UCSD-AML1 (cell line): ENCODE measurements at regions not wholly inside any gene's neighbourhood (a gene's known extent, or its start where the extent isn't known, plus 50 kb on each side); places are given as distances from the start of the nearest gene placed in this dataset.
"Not testable (repeated sequence)": the region's sequence is repeated elsewhere in the genome, so short reads cannot be mapped to it uniquely, and the experiment has no call there.

ENCODE experiments used
- DNase-seq: peaks from one replicate; lab custom pipeline; 2025; ENCODE audit not compliant: unreplicated experiment; lab: John Stamatoyannopoulos, UW

- DNase-seq = no peak
These were observed 57.9 kb downstream of the GPR101 start for GRCh38 chrX:136975684-136976470.

GRCh38 chrX:136967966-136968365 is 65.8 kb downstream of the GPR101 start:
- no peak for DNase-seq

- no peak for DNase-seq
These were observed 69.8 kb downstream of the GPR101 start for GRCh38 chrX:136963973-136964372.

- no peak for DNase-seq
These were observed 72.1 kb downstream of the GPR101 start for GRCh38 chrX:136961594-136962135.

- no peak for DNase-seq
These were observed 74.4 kb upstream of the RBMX start for GRCh38 chrX:136954930-136955329.

- DNase-seq = peak; percentile 58
These were observed 73.6 kb upstream of the RBMX start for GRCh38 chrX:136953867-136954787.

GRCh38 chrX:136950211-136950610 is 69.7 kb upstream of the RBMX start:
- DNase-seq = no peak

- DNase-seq = no peak
These were observed 61.1 kb upstream of the RBMX start for GRCh38 chrX:136941396-136942337.

- no peak for DNase-seq
These were observed 55.6 kb upstream of the RBMX start for GRCh38 chrX:136936183-136936549.

- DNase-seq = not testable (repeated sequence)
These were observed 55.1 kb upstream of the RBMX start for GRCh38 chrX:136935533-136936182.

- DNase-seq = not testable (repeated sequence)
These were observed 54.1 kb upstream of the RBMX start for GRCh38 chrX:136934652-136935051.

GRCh38 chrX:136933611-136934145 is 53.2 kb upstream of the RBMX start:
- DNase-seq = no peak

- no peak for DNase-seq
These were observed 51.1 kb upstream of the RBMX start for GRCh38 chrX:136931661-136932060.
